ENCODE measurements at regions not wholly inside any gene's neighbourhood (a gene's known extent, or its start where the extent isn't known, plus 50 kb on each side); places are given as distances from the start of the nearest gene placed in this dataset.

- TF ChIP-seq HDAC2 (IDR thresholded peaks at IDR 0.05; ENCODE audit: borderline replicate concordance in 1 of 2, low read depth in 2 of 2, low read length in 2 of 2) (no peak), NRF1 (IDR thresholded peaks at IDR 0.05; ENCODE audit: low read depth, low read length) (no peak), BACH1 (IDR thresholded peaks at IDR 0.05; ENCODE audit: low read length) (no peak), CBX8 (IDR thresholded peaks at IDR 0.05; ENCODE audit: borderline replicate concordance, low read depth, low read length) (no peak), SP2 (IDR thresholded peaks at IDR 0.05; ENCODE audit: low read length) (no peak), TAF7 (optimal IDR thresholded peaks at IDR 0.05; ENCODE audit: borderline replicate concordance, low read depth, low read length) (no peak), KDM1A (IDR thresholded peaks at IDR 0.05; ENCODE audit: borderline replicate concordance, low read length) (no peak), TEAD4 (IDR thresholded peaks at IDR 0.05; ENCODE audit: low read depth, low read length) (no peak)
Measured at GRCh38 chr3:73187328-73187727, 125.9 kb downstream of the EBLN2 start (continued).
